Peyer's patch (tissue), 4 donors: ENCODE measurements at regions not wholly inside any gene's neighbourhood (a gene's known extent, or its start where the extent isn't known, plus 50 kb on each side); places are given as distances from the start of the nearest gene placed in this dataset.

ENCODE experiments used
- POLR2A ChIP-seq, 2 donors: fragments of 450-650 bp; IDR thresholded peaks; one replicate each; pipeline ENCODE4 v1.5.1; 2017; ENCODE audit warnings: antibody characterized with exemption in 2 of 2, mild to moderate bottlenecking in 2 of 2, moderate library complexity in 2 of 2
- TF ChIP-seq, protein P1 (sequence below), 6 experiments: fragments of 450-650 bp in 4 of 6; fragments of 200-600 bp in 2 of 6; sonication (generic) in 1 of 6; IDR thresholded peaks; one replicate each; pipeline ENCODE4 v1.5.1; 2017 to 2019; ENCODE audit warnings: antibody characterized with exemption in 6 of 6, mild to moderate bottlenecking in 3 of 6, moderate library complexity in 1 of 6

DNA sequence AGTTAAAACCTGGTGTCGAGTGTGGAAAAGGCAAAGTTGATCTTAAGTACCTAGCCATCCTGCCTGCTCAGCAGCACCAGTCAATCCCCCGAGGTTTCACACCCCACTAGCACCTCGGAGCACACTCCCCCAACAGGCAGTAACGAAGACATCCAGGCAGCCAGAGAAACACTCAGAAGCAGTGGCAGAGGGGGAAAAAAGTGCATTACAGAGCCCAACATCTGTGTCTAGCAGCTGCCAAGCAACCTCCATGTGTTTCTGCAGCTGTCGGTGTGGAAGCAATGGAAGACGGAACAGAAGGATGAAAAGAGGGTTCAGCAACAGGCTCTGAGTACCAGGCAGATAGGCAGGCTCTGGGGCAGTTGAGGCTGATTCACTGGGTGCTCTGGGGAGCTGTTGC, 73.4 kb upstream of the PROX1 start:
- TF ChIP-seq, protein P1, sequence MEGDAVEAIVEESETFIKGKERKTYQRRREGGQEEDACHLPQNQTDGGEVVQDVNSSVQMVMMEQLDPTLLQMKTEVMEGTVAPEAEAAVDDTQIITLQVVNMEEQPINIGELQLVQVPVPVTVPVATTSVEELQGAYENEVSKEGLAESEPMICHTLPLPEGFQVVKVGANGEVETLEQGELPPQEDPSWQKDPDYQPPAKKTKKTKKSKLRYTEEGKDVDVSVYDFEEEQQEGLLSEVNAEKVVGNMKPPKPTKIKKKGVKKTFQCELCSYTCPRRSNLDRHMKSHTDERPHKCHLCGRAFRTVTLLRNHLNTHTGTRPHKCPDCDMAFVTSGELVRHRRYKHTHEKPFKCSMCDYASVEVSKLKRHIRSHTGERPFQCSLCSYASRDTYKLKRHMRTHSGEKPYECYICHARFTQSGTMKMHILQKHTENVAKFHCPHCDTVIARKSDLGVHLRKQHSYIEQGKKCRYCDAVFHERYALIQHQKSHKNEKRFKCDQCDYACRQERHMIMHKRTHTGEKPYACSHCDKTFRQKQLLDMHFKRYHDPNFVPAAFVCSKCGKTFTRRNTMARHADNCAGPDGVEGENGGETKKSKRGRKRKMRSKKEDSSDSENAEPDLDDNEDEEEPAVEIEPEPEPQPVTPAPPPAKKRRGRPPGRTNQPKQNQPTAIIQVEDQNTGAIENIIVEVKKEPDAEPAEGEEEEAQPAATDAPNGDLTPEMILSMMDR (IDR thresholded peaks at IDR 0.05), result no peak
- no peak for TF ChIP-seq POLR2A (IDR thresholded peaks at IDR 0.05)
